T-helper 9 cell (primary cell): ENCODE measurements at regions not wholly inside any gene's neighbourhood (a gene's known extent, or its start where the extent isn't known, plus 50 kb on each side); places are given as distances from the start of the nearest gene placed in this dataset.
A peak's percentile ranks its signal among the peaks of the same experiment; 100 is the strongest.
"Not testable (repeated sequence)": the region's sequence is repeated elsewhere in the genome, so short reads cannot be mapped to it uniquely, and the experiment has no call there.

Experiments
- DNase-seq: peaks from one replicate; pipeline ENCODE4 v3.0.0-alpha.2; 2020

DNA sequence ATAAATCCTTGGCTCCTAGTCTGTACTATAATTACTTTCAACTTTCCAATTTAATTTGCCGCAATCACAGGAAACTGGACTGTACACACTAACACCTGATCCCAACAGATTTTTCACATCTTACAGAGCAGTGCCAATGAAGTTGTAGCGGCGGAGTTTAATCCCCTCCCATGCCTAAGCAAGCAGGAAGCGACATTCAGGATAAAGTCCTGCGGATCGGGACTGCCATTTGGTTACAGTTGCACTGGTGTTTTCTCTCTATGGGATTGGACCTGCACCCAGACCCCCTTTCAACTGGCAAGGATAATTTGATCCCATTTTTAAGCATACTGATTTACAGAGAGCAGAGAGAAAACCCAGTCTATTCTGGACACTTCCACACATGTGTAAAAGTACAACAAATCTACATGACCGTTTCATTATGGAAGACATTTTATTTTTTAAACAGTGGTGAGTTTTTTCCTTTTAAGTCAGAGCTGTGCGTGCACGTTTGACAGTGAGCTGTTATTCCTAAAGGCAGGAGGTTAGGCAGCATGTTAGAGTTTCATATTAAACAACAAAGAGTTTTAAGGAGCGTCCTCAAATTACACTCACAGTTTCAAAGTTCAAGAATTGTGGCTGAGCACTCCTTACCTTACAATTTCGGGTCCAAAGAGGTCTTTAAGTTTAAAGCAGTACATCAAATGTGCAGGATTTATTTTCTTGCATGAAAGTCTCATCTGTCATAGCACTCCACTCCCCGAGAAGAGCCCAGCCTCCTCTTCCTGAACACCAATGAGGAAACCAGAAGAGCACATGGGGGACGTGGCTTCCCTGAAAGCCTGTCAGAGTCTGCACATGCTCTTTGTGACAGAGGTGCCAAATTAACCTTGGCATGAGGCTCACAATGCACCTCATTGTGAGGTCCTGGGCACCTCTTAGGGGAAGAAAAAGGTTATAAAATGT, 141.6 kb upstream of the RFC3 start:
- no peak for DNase-seq

DNA sequence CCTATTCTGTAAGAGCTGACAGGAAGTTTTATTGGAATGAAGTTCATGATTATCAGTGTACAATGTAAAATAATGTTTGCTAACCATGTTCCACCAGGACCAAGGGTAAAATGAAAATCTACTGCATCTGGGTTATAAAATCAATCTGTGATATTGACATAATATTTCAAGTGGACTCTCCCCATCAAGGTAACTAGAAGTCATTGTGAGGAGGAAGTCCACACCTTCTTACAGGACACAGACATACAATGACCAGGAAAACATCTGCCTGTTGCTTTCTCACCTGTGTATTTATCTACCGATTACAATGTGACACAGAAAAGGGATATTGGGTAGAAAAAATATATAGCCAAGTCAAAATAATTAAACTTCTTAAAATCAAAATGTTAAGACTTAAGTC, 140.7 kb upstream of the RFC3 start:
- DNase-seq = no peak

DNA sequence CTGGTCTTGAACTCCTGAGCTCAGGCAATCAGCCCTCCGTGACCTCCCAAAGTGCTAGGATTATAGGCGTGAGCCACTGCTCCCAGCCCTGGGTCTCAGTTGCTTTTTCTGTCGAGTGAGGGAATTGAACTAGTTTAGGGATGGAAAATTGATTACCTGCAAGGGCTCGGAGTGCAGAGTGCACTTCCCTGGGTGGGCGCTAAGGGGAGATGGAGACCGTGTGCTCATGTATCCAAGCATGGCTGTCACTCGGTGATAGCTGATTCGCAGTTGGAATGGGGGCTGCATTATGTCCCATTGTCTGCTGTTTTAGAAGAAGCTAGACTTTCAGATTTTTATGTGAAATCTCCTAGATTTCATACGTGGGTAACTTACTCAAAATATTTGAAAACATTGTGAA, 139.9 kb upstream of the RFC3 start:
- no peak for DNase-seq

DNA sequence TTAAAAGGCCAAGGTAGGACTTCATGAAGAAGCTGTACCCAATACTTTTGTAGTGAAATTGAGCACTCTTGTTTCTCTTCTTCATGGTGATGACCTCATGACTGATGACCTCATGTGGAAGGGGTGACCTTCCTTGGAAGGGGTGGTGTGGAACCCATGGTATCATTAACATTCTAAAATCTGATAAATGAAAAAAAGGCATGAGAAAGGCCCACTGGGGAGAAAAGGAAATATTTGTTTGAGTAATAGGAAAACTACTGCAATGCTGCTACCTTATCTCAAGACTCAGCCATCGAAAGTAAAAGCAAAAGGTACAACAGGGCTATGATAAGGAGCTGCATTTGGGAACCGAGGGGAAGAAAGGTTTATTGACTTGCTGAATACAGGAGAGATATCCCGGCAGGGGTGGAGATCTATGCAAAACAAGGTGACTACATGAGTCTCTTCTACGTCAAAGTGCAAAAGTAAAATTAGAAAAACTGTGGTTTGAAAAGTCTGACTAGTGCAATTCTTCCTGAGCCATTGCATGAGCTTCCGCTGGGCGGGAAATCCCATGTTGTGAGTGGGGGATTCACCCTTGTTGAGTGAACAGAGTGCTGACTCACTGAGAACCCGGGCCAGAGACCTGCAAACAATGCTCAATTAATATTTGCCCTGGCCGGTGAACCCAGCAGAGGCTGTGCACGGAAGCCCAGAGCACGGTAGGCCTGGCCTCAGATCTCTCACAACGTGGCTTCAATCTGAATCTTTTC, 138.9 kb upstream of the RFC3 start:
- DNase-seq = peak; percentile 25

DNA sequence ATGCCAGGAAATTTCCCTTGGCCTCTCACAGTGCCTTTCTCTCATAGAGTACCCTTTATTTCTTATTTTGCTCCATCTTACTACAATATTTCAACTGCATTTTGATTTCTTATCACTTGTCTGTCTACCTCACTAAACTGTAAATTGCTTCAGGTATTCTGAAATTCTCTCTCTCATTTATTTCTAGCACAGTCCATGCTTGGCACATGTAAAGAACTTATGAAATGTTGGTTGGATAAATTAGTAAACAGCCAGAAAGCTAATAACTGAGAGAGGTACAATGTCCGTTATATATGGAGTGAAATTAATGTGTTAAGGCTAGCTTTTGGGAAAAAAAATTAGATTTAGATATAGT, 138.3 kb upstream of the RFC3 start:
- no peak for DNase-seq

DNA sequence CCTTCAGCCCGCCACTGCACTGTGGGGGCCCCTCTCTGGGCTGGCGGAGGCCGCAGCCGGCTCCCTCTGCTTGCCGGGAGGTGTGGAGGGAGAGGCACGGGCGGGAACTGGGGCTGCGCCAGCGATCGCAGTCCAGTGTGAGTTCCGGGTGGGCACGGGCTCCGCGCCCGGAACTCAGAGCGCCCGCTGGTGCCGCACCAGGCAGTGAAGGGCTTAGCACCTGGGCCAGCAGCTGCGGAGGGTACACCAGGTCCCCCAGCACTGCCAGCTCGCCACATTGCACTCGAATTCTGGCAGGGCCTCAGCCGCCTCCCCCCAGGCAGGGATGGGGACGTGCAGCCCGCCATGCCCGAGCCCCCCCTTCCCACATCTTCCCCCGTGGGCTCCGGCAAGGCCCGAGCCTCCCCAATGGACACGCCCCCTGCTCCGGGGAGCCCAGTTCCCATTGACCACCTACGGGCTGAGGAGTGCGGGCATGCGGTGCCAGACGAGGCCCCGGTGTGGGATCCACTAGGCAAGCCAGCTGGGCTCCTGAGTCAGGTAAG, 135.9 kb upstream of the RFC3 start:
- DNase-seq = no peak

DNA sequence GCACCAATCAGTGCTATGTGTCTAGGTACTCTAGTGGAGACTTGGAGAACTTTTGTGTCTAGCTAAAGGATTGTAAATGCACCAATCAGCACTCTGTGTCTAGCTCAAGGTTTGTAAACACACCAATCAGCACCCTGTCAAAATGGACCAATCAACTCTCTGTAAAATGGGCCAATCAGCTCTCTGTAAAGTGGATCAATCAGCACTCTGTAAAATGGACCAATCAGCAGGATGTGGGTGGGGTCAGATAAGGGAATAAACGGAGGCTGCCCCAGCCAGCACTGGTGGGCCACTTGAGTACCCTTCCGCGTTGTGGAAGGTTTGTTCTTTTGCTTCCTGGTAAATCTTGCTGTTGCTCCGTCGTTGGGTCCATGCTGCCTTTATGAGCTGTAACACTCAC, 135.3 kb upstream of the RFC3 start:
- not testable (repeated sequence) for DNase-seq

DNA sequence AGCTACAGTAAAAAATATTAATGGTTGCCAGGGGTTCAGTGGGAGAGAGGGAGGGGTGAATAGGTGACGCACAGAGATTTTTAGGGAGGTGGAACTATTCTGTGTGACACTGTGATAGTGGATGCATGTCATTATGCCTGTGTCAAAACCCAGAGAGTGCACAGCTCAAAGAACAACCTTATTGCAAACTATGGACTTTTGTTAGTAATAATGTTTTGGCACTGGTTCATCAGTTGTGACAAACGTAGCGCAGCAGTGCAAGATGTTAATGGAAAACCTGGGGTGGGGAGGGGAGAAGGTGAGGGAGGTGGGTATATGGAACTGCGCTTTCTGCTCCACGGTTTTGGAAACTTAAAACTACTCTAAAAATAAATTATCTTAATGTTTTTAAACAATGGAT, 134.6 kb upstream of the RFC3 start:
- DNase-seq = no peak

DNA sequence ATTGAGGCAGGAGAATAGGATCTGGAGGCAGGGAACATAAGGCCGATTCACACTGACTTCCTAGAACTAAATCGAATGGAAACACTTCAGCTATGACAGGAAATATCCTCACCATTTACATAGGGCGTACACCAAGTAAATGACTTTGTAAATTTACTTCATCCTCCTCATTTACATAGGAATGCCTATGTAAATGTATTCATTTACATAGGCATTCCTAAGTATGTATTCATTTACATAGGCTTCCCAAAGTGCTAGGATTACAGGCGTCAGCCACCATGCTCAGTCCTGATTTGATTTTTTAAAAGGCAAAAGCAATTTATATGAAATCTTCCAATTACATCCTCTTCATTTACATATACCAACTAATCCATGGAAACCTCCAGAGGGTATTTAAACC, 133.1 kb upstream of the RFC3 start:
- DNase-seq = no peak

DNA sequence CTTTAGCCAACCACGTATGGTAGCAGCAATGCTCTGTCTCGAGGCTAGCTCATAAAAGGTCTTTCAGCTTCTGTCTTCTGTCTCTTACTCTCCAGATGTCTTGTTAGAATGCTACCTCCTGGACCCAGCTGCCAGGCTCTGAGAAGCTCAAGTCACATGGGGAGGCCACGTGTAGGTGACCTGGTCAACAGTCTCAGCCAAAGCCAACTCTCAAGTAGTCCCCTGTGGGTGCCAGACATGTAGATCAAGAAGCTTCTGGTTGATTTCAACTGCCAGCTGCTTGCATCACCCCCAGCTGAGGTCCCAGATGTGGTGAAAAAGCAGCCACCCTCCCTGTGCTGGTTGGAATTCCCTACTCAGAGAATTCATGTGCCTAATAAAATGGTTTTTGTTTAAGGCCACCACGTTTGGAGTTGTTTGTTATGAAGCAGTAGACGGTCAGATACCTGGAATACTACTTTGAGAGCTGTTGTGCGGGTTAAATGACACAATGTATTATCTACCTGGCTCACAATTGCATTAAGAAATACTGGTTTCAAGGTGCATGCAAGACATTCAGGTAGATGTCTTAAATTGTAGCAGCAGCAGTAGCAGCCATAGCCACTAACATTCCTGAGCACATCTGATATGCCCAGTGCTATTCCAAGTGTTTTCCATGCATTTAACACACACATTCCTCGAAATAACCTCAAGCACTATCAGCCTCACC, 131.0 kb upstream of the RFC3 start:
- DNase-seq = no peak

DNA sequence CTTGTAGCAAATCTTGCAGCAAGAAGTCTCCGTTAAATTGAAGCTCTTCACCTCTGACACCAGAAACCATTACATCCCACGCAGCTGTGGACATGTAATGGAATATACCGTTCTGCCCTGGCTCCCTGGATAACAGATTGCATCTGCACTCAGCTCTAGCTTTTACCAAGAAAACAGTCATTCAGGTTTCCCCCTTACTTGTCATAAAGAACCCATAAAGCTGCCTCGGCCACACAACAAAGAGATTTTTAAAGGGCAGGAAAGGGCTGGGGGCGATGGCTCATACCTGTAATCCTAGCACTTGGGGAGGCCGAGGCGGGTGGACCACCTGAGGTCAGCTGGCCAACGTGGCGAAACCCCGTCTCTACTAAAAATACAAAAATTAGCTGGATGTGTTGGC, 127.6 kb upstream of the RFC3 start:
- DNase-seq = no peak

DNA sequence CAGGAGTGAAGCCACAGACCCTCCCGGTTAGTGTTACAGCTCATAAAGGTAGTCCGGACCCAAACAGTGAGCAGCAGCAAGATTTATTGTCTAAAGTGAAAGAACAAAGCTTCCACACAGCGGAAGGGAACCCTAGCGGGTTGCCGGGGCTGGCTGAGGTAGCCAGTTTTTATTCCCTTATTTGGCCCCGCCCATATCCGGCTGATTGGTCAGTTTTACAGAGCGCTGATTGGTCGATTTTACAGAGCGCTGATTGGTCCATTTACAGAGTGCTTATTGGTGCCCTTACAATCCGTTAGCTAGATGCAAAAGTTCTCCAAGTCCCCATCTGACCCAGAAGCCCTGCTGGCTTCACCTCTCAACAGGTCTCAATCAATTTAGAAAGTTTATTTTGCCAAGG, 126.0 kb upstream of the RFC3 start:
- no peak for DNase-seq

DNA sequence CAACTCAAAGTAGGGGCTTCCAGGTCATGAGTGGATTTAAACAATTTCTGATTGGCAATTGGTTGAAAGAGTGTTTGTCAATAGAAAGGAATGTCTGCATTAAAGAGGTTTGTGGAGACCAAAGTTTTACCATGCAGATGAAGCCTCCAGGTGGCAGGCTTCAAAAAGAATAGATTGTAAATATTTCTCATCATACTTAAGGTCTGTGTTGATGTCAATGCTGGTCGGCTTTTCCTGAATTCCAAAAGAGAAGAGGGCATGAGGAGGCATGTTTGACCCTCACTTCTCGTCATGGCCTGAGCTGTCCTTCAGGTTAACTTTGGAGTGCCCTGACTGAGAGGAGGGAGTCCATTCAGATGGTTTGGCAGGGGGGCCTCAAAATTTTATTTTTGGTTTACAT, 125.4 kb upstream of the RFC3 start:
- DNase-seq = no peak

DNA sequence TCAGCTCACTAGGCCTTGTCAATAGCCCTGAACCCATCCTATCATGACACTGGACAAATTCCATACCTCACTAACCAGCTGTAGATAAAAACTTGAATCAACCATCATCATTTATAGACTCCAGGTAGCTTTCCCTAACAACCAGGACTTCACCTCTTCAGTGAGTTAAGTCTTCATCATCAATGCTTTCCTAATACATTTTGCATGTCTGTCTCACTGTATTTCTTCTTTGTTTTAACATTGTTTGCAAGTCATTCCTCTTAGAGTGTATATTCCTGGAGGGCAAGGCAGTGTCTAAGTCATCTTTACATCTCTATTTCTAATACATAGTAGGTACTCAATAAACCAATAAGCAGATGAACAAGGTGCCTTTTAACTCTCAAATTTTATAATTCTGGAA, 123.4 kb upstream of the RFC3 start:
- DNase-seq = no peak

DNA sequence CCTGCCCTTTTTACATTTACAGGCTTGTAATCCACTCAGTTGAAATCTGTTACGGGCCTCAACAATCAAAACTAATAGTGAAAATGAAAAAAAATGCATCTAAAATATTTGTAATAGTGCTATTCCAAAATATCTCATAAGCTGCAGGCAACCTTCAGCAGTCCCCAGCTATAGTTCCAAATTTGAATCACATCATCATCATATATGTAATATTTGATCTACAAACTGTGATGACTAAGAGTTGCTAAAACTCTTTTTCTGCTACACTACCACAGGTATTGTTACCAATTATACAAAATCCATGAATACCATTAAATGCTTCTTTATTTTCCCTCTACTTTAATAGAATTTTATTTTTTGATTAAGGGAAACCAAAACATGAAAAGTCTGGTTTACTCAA, 121.4 kb upstream of the RFC3 start:
- DNase-seq = no peak

DNA sequence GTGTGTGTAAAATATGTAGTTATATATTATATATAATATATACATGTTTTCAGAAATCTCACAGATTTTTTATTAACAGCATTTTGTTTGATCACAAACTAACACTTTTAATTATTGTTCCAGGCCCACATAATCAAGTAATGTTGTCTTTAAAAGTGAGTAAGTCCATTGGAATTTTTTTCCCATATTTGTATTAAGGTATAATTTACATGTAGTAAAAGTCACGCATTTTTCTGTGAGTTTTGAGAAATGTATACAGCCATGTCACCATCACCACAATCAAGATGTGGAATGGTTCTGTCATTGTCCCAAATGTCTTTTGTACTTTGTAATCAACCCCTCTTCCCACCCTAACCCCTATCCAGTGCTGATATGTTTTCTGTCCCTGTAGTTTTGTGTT, 120.0 kb upstream of the RFC3 start:
- no peak for DNase-seq

DNA sequence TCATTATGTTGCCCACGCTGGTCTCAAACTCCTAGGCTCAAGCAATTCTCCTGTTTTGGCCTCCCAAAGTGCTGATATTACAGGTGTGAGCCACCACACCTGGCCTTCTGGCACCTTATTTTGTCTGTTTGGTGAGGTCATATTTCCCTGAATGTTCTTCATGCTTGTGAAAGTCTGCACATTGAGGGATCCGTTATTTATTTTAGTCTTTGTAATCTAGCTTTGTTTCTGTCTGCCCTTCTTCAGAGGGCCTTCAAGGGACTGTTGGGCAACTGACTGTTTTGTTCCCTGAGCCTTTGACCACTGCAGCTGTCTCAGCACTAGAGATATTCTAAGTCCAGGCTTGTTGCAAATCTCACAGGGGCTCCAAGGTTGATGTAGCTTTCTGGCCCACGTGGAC, 110.5 kb upstream of the RFC3 start:
- no peak for DNase-seq

DNA sequence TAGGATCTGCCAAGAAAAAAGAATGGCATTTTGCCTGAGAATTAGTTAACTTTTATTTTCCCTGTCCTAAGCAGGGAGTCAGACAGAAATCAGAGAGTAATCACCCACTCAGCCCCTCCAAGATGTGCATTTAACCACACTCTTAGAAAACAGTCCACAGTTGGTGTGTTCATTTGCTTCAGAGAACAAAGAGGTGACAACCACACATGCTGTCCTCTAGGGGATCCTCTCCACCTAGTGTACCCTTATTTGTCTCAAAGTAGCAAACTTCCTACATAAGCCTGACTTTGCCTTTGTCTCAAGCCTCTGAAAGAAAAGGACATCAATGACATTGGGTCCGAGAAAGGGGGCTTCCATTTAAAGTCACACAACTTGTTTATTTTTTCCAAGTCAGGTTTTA, 107.0 kb upstream of the RFC3 start:
- no peak for DNase-seq

DNA sequence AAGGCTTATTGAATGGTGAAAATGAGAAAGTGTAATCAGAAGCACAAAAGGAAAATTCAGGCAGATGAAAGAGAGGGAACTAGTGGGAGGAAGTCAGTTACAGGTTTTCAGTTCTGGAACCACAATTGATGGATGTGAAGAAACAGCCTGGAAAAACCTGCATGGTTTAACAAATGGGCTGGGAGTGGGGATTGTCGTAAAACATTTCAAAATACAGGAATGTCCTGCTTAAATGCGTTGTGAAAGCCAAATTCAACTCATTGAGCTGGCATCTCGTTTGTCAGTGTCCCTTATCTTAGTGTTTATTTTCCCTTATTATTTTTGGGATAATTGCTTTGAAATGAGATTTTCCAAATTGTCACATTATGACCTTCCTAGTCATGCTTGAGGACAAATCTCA, 106.5 kb upstream of the RFC3 start:
- no peak for DNase-seq

DNA sequence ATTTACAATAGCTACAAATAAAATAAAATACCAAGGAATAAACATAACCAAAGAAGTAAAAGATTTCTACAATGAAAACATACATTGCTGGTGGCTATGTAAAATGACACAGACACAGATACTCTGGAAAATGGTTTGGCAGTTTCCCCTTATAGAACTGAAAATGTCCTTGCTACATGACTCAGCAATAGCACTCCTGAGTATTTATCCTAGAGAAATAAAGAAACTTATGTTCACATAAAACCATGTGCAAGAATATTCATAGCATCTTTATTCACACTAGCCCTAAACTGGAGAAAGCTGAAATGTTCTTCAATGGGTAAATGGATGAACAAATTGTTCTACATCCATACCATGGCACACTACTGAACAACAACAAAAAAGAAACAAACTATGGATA, 100.2 kb upstream of the RFC3 start:
- no peak for DNase-seq

DNA sequence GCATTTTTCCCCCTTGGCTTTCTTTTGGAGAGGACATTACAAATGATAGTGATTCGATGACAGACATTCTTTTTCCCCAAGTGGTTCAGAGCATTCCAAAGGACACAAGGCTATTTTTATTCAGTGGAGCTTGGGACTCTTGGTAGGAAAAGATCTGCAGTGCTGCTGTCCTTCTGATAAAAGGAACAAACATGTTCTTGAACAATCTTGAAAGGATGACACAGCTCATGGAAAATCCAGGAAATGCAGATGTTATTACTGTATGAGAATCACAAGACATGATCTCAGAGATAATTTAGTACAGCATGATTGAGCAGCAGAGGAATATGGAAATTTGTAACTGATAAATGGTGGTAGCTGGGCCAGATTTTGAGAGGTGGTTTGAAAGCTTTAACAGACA, 96.2 kb upstream of the RFC3 start:
- no peak for DNase-seq

DNA sequence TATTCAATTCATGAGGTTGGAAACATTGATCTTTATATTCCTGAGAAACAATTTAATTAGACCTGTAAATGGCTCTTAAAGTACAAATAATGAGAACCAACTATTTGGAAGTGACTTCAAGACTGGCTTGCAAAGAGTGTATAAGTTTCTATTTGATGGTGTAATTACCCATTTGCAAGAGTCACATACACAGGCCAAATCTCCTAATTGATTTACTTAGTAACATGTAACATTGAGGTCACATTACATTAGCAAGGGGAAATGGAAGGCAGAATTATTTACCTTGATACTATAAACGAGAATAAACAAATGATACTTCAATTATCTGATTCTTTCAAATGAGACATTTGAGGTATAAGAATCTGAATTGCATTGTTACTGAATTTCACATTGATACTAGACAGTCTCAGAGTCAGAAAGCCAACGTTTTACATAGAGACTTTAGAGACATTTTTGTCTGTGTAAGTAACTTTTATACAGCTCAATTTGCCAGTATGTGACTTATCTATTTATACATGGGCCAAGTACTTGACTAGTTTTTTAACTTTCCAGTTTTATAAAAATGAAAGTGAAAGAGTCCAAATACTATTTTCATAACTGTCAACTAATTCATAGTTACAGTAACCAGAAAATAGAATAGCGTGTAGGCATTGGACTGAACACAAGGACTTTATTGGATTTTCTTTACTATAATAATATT, 95.6 kb upstream of the RFC3 start:
- no peak for DNase-seq

DNA sequence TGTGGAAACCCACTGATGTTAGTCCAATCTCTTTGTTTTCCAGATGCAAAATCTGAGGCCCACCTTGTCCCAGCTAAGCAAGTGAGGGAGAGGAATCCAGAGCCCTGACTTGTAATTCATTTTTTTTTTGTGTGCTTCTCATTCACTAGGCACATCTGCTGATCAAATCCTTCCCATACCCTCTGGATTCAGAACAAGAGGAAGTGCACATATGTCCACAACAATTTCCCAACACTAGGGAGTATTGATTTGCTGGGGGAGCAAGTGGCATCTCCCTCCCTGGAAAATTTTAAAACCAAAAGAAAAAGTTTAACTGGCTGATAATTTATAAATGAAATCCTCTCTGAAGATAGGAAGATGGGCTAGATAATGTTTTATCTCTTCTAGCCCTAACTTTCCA, 94.6 kb upstream of the RFC3 start:
- no peak for DNase-seq
